Ishikawa (cell line): ENCODE measurements at regions not wholly inside any gene's neighbourhood (a gene's known extent, or its start where the extent isn't known, plus 50 kb on each side); places are given as distances from the start of the nearest gene placed in this dataset.

ENCODE experiments used
- EGR1 ChIP-seq: IDR thresholded peaks from 2 replicates; pipeline ENCODE4 v1.6.1; 2012
- EP300 ChIP-seq: IDR thresholded peaks from 2 replicates; pipeline ENCODE4 v1.6.1; 2012; ENCODE audit warnings: borderline replicate concordance
- REST ChIP-seq: IDR thresholded peaks from 2 replicates; pipeline ENCODE4 v1.6.1; 2012; ENCODE audit warnings: low read depth, mild to moderate bottlenecking
- TAF1 ChIP-seq: IDR thresholded peaks from 2 replicates; pipeline ENCODE4 v1.6.1; 2012; ENCODE audit warnings: low read depth, mild to moderate bottlenecking

- TF ChIP-seq EP300 (no peak), REST (no peak), TAF1 (no peak), EGR1 (no peak)
These were observed 347.3 kb upstream of the NPVF start for GRCh38 chr7:25575634-25576033.
